ENCODE measurements at regions not wholly inside any gene's neighbourhood (a gene's known extent, or its start where the extent isn't known, plus 50 kb on each side); places are given as distances from the start of the nearest gene placed in this dataset.

GRCh38 chr1:181314010-181314409 lies 169.3 kb upstream of the CACNA1E start (continued):
- TF ChIP-seq ARID5B (CRISPR knock-in tag; IDR thresholded peaks at IDR 0.05) (no peak), ZMYM2 (CRISPR knock-in tag; IDR thresholded peaks at IDR 0.05) (no peak)

- H3K9me3 ChIP-seq (ENCODE audit: low read length), result no peaks in the 10 kb centered on the region
- CTCF ChIA-PET (ENCODE audit: low intra/inter-chr PET ratio, low total read pairs), result no interaction called here
- no peaks in the 10 kb centered on the region for H4K20me1 ChIP-seq (ENCODE audit: insufficient read depth, low read length)
- no peak overlapping the region for H3K9ac ChIP-seq (ENCODE audit: insufficient read depth, low read depth, low read length)
- no peak overlapping the region for H3K4me2 ChIP-seq (ENCODE audit: low read depth, low read length)
- POLR2A ChIA-PET, result no interaction called here
- H3K36me3 ChIP-seq (replicated peaks in 1 of 2; ENCODE audit: control insufficient read depth in 1 of 2, insufficient read depth in 2 of 2, low read length in 2 of 2), result no peaks in the 10 kb centered on the region
- no peaks in the 10 kb centered on the region for H3K79me2 ChIP-seq (ENCODE audit: insufficient read depth, low read length)
- ATAC-seq (no peak), FAIRE-seq (no peak), DNase-seq (ENCODE audit: low spot score) (no peak)
- intact Hi-C loops (cut with micrococcal nuclease; ENCODE audit: unreplicated experiment), result no loop called here
- BruUV-seq (replicated peaks), result no TSS peak
- no peak overlapping the region for H2AFZ ChIP-seq (ENCODE audit: low read length)
- 27% methylated on average over 6 of the region's 6 CpGs for WGBS (ENCODE audit: low lambda C conversion rate)
- H3K4me1 ChIP-seq (ENCODE audit: insufficient read depth, low read length), result no peaks in the 10 kb centered on the region
- no peak overlapping the region for H3K27ac ChIP-seq (ENCODE audit: extremely low read length, insufficient read depth, low read length)
- H3K27me3 ChIP-seq (ENCODE audit: control insufficient read depth in 1 of 2, insufficient read depth in 2 of 2, low read length in 2 of 2), result peaks cover 7 to 36% of the 10 kb centered on the region in 2 experiments; a peak in 4 of 5 replicates
- no peak overlapping the region for H3K4me3 ChIP-seq (replicated peaks in 1 of 3; ENCODE audit: insufficient read depth in 1 of 3, low read depth in 2 of 3, low read length in 3 of 3)
- in situ Hi-C loops (cut with HindIII; ENCODE audit: extremely low pct_ligation_motif_present, low pct_unique_long_range_greater_than_20kb), result no loop called here
- TF ChIP-seq TFDP2 (CRISPR knock-in tag; IDR thresholded peaks at IDR 0.05), result no peak
- TF ChIP-seq DRAP1 (CRISPR knock-in tag; IDR thresholded peaks at IDR 0.05), result no peak
- no peak for TF ChIP-seq HNRNPUL1 (IDR thresholded peaks at IDR 0.05; ENCODE audit: low read depth, low read length)
- no peak for TF ChIP-seq RBAK (CRISPR knock-in tag; IDR thresholded peaks at IDR 0.05)
- no peak for TF ChIP-seq ZC3H13 (CRISPR knock-in tag; IDR thresholded peaks at IDR 0.05)
- TF ChIP-seq AKNA (CRISPR knock-in tag; IDR thresholded peaks at IDR 0.05; ENCODE audit: borderline replicate concordance), result no peak
- no peak for TF ChIP-seq GRHL1 (CRISPR knock-in tag; conservative IDR thresholded peaks at IDR 0.05)
- no peak for TF ChIP-seq YEATS2 (CRISPR knock-in tag; IDR thresholded peaks at IDR 0.05; ENCODE audit: borderline replicate concordance)
Measured at GRCh38 chr1:181314959-181315358, 168.4 kb upstream of the CACNA1E start.
